Activated CD8-positive, alpha-beta memory T cell treated with anti-CD3 and anti-CD28 coated beads, Interleukin-2, amount 50 U/mL, for 1 hour (primary cell): ENCODE measurements at regions not wholly inside any gene's neighbourhood (a gene's known extent, or its start where the extent isn't known, plus 50 kb on each side); places are given as distances from the start of the nearest gene placed in this dataset.
"Not testable (repeated sequence)": the region's sequence is repeated elsewhere in the genome, so short reads cannot be mapped to it uniquely, and the experiment has no call there.

ENCODE experiments used
- DNase-seq: peaks from one replicate; pipeline ENCODE4 v3.0.0-alpha.2; 2020; ENCODE audit errors: extremely low read depth

DNA sequence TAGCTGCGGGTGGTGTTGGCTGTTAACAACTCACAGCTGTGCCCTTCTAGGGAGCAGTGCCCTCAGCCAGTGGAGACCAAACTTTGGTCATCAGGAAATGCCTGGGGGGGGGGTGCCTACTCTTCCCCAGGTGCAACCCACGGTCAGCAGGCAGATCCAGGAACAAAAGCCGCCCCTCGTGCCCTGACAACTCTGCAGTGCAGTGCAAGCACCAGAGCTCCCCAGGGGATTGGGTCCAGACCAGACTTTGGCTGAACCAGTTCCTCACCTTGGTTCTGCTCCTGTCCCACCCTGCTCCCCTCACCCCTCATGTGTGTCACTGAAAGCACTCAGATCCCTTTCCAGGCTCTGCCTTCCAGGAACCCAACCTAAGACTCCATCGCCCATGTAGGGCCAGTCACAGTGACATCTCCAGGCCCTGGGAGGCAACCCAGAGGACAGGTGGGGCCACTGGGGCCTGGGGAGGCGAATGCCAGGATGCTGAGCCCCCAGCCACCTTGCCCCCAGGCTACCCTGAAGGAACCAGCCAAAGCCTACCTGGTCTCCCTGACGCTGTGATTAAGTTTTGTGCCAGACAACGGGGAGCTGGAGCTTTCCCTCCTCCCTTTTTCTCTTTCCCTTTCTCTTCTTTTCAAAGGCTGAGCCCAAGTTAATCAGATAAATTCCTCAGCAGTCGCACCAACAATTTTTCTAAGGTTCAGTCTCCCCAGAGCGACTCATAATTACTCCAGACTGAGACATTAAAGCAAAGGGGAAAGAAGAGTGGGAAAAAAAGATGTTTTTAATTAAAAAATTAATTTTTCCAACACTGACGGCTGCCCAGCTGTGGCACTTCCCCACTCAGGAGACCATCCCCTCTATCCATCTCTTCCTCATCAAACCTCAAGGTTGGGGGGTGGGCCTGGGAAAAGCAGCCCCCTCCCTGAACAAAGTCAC is 207.5 kb upstream of the LINGO1 start:
- no peak for DNase-seq

DNA sequence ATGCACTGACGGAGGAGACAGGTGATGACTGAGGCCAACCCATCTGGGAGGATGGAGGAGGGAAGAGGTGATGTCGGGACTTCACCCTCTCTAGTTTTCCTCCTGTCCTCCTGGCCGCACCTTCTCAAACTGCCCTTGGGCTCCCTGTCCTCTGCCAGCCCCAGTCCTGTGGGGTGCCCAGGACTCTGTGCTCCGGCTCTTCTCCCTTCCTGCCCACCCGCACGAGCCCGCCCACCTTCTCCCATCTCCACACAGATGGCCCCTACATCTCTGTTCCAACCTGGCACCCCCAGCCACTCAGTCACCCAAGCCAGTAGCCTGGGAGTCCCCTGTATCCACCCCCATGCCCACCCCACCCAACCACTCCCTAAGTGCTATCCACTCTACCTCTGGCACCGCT is 206.7 kb upstream of the LINGO1 start:
- DNase-seq = no peak

DNA sequence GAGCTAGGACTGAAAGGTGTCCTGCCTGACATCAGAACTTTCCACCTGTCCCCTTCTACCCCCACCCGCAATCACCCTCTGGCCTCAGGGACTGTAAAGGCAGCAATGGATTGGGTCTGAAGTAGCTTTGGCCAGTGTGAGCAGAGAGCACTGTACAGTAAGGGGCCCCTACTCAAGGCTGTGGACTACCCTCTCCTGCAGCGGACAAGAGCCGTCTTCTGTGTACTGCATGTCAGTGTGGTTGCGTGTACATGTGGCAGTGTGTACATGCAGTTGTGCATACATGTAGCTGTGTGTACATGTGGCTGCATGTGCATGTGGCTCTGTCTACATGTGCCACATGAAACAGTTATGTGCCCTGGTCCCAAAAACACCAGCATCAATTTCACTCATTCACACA is 205.9 kb upstream of the LINGO1 start:
- no peak for DNase-seq

DNA sequence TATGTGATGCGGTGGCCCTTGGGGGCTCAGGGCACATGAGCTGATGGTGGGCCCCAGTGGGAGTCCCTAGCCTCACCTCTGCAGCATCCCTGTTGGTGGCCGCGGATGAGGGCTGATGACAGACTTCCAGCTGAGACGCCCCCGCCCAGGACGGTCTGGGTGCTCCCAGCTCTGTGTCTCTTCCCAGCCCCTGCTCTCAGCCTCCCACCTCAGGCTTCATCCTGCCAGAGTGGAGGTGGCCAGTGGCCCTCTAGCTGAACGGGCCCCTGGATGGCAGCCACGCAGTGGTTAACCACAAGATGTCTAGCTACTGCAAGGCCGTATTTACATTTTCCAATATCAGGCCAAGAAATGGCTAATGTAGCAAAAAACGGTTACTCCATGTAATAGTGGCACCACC is 205.3 kb upstream of the LINGO1 start:
- DNase-seq = no peak

DNA sequence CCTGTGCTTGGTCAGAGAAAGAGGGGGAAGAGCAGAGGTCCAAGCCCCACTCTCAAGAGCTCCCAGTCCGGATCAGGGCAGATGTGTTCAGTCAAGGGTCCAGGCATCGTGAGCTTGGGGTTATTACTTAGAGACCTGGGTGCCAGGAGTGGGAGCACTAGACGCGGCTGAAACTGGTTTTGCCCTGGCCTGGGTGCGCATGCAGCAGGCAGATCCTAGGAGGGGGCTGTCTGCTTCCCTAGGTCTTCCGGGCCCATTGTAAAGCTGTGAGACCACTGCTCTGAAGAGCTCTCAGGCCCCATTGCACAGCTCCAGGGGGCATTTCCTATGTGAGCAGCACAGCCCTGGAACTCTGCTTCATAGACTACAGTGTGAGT is 204.9 kb upstream of the LINGO1 start:
- DNase-seq = no peak

DNA sequence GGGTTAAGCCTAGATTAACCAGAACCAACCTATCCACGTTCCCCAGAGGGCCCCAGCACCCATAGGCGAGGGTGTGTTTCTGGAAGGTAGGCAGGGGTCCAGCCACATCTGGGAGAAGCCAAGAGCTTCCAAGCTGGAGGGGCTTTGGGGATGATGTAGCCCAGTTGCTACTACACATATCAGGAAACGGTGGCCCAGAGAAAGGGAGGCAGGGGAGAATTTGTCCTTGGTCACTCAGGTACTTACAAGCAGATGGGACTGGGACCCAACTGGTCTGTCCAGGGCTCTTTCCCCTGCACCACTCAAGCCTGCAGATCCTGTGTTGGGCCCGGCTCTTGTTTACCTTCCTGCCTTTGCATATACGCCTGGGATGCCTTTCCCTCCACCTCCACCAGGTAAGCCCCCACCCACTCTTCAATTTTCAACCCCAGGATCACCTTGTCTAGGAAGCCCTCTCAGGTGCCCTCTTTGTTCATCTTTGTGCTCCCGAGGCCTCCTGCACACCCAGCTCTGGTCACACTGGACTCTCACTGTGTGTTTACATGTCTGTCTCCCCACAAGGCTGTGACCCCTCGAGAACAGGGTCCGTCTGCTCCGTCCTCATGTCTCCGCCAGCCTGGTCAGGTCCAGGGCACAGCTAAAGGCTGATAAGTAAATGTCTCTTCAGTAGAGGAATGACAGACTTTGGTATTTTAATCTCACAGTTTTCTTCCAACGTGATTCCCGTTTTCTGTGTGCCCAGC is 204.4 kb upstream of the LINGO1 start:
- no peak for DNase-seq

DNA sequence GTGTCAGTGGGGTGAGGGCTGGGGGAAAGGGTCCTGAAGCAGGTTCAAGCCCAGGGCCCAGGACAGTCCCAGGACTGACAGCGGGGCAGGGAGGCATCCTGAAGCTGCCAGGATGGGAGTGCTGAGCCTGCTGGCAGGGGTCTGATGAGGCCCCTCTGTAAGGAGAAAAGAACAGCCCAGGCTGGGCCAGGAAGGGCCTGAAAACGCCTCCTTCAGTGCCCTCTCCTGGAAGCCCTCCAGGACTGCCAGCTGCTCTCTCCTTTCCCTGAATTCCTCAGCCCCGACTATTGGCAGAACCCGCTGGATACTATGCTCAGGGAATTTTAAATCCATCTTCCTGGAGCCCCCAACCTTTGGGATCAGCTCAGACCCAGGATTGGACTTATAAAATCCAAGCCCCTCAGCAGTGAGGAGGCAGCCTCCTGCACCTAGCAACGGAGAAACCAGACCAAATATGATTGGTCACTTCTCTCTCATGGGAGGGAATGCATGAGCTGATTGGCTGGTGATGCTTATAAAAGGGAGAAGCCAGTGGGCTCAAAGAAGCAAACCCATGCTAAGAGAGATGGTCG is 203.5 kb upstream of the LINGO1 start:
- no peak for DNase-seq

DNA sequence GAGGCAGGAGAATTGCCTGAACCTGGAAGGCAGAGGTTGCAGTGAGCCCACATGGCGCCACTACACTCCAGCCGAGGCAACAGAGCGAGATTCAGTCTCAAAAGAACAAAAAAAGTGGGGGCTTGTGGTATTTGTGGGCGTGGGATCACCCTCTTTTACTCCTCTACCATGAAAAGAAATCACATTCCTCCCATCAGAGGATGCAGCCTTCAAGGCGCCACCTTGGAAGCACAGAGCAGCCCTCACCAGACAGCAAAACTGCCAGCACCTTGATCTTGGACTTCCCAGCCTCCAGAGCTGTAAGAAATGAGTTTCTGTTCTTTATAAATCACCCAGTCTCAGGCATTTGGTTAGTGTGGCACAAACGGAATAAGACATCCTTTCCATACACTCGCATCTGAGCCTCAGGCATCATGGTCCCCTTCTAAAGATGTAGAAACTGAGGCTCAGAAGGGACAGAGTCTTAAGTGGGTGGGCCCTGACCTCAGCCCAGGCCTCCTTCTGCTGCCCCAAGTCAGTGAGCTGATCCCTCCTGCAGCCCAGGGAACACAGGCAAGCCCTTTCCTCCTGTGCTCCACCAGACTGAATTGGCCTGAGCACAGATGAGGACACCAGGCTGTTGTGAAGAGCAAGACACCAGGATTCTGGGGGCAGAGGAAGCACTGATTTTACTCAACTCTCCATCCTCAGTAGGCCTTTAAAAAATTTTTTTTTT is 201.7 kb upstream of the LINGO1 start:
- no peak for DNase-seq

DNA sequence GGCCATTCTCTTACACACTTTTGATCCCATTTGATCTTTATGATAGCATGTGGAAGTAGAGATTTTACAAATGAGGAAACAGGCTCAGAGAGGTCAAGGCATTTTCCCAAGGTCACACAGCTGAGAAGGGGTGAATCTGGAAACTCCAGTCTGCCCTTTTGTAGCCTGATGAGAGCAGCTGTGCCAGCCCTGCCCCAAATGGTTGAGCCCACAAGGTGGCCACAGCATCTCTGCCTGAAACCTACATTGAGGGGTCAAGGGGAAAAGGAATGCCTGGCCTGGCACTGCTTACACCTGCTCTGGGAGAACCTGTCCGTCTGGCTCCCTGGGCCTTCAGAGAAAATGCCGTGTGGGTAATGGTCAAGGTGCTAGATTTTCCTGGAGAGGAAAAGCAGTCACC is 200.2 kb upstream of the LINGO1 start:
- no peak for DNase-seq

DNA sequence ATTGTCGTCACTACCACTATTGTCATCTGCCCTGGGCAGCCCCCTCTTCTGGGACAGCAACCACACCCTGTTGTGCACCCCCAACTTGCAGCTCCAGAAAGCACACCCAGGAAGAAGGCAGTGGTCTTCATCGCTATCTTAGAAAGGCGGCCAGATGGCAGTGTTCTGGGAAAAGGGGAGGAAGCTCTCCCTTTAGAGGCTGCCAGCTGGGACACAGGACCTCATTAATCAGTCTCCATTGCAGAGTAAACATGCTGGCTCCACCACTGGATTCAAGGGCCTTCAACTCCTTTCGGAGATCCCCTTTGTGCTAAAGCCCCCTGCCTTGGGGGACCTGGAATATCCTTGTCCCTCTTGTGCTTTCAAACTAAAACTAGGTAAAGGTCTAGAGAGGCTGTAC is 199.3 kb upstream of the LINGO1 start:
- DNase-seq = no peak

DNA sequence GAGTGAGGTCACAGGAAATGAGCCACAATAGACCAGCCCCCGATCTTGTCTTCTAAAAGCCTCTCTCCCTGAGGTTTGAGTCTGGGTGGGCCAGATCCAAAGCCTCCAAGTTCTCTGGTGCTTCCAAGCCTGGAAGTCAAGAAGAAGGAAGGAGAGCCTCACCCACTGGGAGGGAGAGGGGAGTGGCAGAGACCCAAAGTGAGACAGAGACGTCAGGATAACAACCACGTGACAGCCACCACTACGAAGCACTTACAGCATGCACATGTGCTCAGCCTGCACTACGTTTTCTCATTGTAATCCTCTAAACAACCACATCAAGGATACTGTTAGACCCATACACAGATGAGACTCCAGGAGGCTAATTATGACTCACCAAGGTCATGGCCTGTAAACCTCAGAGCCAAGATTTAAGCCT is 197.3 kb upstream of the LINGO1 start:
- DNase-seq = no peak

DNA sequence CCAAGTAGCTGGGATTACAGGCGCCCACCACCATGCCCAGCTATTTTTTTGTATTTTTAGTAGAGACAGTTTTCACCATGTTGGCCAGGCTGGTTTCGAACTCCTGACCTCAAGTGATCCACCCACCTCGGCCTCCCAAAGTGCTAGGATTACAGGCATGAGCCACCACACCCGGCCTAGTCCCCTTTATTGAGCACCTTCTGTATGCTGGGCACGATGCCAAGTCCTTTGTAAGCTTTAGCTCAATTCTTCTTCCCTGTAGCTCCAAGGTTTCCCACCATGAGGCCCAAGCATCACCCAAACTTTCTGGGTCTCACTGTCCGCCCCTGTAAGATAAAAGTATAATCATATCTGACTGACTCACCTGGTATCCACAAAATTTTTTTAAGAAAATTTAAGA is 196.6 kb upstream of the LINGO1 start:
- not testable (repeated sequence) for DNase-seq

DNA sequence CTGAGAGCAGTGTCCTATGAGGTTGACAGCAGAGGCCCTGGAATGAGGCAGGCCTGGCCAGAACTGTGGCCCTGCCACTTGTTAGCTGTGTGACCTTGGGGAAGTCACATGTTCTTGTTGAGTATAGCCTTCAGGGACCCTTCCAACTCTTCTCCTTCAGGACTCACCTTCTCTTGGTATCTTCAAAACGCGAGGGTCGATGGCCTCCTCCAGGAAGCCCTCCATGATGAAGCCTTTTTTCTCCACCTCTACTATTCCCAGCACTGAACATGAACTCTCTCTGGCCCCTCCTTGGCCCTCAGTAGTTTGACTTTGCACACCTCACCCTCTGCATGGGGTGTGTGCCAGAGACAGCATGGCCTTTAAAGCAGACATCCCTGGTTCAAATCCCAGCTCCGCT is 195.1 kb upstream of the LINGO1 start:
- no peak for DNase-seq

DNA sequence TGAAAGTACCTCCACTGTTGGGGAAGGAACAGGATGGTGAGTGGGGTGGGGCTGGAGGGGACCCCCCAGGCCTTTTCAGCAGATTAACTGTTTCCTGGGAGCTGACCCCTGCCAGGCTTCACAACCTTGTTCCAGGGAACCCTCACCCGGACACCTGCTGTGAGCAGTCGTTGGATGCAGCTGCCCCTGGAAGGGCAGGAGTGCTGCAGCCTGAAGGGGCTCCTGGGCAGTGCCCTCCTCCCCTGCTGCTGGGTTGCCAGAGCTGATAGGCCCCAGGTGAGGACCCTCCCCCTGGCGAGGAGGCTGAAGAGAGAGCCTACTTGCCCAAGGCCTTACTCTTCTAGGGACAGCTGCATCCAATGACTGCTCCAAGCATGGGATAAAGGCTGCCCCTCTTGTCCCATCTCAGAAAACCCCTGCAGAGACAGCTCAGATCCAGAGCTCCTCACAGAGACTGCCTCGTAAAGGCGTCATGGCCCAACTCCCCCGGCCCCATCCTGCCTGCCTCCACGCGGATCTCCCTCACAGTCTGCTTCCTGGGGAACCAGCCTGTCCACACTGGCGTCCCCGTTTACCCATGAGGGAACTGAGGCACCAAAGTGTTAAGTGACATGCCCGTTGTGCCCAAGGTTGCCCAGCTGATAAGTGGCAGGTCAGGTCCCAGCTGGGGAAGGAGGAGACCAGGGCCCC is 193.4 kb upstream of the LINGO1 start:
- DNase-seq = no peak

DNA sequence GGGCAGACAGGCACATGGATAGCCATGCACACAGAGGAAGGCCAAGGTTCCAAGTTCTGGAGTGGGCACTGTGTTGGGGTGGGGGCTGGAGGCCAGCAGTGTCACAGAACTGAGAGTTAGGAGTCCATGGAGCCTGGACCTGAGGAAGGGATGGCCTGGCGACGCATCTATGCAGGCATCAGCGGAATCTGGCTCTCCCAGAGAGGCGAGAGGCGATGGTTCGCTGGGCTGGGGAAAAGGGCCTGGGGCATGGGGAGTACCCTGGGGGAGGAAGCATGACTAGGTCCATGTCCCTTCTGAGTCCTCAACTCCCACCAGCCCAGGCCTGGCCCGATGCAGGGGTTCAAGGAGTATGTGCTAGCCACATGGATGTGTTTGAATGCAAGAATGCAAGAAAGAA is 192.8 kb upstream of the LINGO1 start:
- no peak for DNase-seq

DNA sequence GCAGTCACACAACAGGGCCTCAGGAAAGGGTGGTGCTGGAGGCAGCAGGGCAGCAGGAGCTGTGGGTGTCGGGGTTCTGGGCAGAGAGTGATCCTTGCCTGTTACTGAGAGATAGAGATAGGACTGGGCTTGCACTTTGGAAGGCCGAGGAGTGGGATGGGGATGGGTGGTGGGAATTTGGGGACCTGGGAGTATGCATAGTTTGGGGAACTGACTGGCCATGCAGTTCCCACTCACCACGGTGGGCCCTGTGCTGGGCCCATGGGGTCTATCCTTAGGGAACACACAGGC is 192.5 kb upstream of the LINGO1 start:
- no peak for DNase-seq

DNA sequence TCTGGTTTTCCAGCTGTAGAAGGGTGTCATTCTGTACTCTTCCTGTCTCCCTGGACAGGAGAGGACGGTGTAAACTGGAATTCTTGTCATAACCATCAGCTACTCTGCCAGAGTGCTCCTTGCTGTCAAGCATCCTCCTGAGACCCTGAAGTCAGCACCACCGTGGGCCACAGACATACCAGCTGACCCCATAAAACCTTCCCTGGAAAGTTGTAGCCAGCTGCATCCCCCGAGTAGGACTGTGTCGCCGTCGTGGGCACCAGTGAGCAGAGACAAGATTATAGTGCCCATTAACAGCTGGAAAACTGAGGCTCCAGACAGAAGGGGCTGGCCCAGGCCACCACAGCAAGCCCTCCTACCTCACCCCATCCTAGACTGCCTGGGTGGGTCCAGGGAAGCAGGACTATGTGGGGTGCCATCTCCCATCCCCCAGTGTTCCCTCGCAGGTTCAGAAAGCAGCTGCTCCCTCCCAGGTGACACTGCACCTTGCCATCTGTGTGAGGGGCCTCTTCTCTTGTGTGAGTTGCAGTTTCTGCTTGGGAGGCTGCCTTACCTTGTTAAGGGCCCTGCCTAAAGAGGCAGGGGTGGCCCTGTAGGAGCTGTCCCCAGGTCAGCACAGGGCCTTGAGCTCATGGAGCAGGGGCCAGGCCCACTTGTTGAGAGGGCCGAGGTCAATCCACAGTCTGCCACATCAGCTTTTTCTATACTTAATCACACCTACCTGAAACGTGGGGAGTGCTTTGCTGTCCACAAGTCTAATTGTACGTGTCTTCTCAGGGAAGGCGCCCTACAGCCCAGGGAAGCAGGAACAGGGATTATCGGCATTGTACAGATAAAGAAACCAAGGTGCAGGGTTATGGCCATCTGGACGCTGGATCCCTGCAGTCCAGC is 191.9 kb upstream of the LINGO1 start:
- DNase-seq = no peak

DNA sequence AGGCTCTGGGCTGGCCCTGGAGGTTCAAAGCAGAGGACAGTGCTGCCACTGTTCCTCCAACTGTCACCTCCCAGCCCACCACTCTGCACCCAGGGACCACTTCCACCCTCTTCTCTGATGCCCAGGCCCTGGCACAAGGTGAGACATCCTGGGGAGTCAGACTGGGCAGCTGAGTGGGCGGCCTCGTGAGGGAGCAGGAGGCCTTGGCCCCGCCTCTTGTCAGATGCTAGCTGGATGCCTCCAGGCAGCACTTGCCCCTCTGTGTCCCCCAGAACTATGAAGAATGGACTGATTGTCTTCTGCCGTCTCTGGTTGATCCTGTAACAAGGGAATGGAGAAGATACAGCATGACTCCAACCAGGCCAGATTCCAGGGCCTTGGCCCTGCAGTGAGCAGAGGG is 191.0 kb upstream of the LINGO1 start:
- DNase-seq = no peak

DNA sequence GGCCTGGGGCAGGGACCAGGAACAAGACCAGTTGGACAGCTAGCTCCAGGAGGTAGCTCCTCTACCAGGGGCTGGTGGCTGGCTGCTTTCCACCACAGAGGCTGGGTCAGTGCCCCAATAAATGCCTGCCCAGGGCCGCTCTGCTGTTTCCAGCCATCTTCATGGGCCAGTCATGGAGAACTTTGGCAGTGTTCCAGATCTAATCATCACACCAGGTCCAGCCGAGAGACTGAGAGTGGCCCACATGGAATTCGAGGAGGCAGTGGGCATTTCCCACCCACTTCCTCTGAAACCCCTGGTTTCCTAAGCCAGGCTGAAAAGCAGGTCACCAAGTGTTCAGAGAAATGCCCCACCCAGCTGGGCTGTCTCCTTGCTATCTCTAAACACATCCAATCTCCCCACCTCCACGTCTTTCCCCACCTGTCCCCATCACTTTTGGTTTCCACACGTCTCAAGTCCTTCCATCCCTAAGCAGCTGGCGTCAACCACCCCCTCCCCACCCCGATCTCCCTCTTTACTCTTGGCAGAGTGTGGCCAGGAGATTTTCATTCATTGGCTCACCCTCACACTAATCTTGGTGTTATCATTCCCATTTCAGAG is 190.0 kb upstream of the LINGO1 start:
- DNase-seq = no peak

DNA sequence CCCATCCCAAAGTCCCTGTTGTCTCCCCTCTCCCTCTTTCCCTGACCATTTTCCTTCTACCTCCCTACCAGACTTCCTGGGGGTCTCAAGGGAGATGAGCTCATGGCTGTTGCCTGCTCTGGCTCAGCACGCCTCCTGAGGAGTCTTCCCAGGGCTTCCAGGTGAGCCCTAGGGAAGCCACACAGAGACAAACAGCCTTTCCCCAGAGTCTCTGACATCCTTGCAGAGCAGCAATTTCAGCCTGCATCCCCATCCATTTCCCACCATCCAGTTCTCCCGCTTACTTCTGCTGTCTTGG is 189.2 kb upstream of the LINGO1 start:
- no peak for DNase-seq
